GM23248 (cell line): ENCODE measurements at regions not wholly inside any gene's neighbourhood (a gene's known extent, or its start where the extent isn't known, plus 50 kb on each side); places are given as distances from the start of the nearest gene placed in this dataset.

ENCODE experiments used
- EZH2 ChIP-seq: fragments of 200-600 bp; sonication (generic); IDR thresholded peaks from 2 replicates; pipeline ENCODE4 v1.6.1; 2018; ENCODE audit warnings: antibody characterized with exemption, mild to moderate bottlenecking; ENCODE audit not compliant: insufficient read depth, poor library complexity, severe bottlenecking
- EZH2phosphoT487 ChIP-seq: fragments of 200-600 bp; sonication (generic); IDR thresholded peaks from 2 replicates; pipeline ENCODE4 v1.6.1; 2018; ENCODE audit warnings: antibody characterized with exemption, moderate library complexity, mild to moderate bottlenecking, low read depth; ENCODE audit not compliant: insufficient read depth

DNA sequence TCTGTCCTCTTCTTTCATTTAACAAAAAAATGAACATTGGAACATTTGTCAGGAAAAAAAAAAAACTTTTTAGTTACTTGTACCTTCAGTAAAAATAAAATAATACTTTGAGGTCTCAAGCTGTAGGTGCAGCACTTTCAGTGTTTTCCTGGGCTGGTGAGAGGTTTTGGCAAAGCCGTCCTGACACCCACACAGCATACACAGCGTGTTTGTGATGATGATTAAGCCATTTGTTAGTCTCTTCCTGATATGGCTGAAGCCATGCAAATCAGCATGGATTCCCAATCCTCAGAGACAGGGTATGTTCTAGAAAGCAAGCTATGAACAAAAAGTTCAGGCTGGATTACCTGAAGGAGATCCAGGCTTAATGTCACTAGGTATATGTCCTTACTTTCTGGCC lies 236.8 kb downstream of the ZNF516 start:
- TF ChIP-seq EZH2, result no peak
- no peak for TF ChIP-seq EZH2phosphoT487
